Lower lobe of right lung (tissue), 2 donors: ENCODE measurements at regions not wholly inside any gene's neighbourhood (a gene's known extent, or its start where the extent isn't known, plus 50 kb on each side); places are given as distances from the start of the nearest gene placed in this dataset.
A peak's percentile ranks its signal among the peaks of the same experiment; 100 is the strongest.
"Not testable (repeated sequence)": the region's sequence is repeated elsewhere in the genome, so short reads cannot be mapped to it uniquely, and the experiment has no call there.

ENCODE experiments used
- ATAC-seq, 2 donors: fragments of 200-7000 bp; cut with Tn5 transposase; one replicate each; pipeline ENCODE4 v1.9.1; 2020 to 2022; ENCODE audit warnings: mild to moderate bottlenecking in 2 of 2, moderate library complexity in 2 of 2
- DNase-seq: peaks from one replicate; pipeline ENCODE4 v3.0.0-alpha.2; 2020
- H3K27ac ChIP-seq: fragments of 200-600 bp; one replicate; pipeline ENCODE4 v1.8.0; 2022
- H3K27me3 ChIP-seq: fragments of 200-600 bp; one replicate; pipeline ENCODE4 v1.8.0; 2022; ENCODE audit warnings: low read depth
- H3K36me3 ChIP-seq: fragments of 200-600 bp; one replicate; pipeline ENCODE4 v1.8.0; 2022; ENCODE audit warnings: mild to moderate bottlenecking
- H3K4me1 ChIP-seq: fragments of 200-600 bp; one replicate; pipeline ENCODE4 v1.8.0; 2022
- H3K4me3 ChIP-seq: fragments of 200-600 bp; one replicate; pipeline ENCODE4 v1.8.0; 2022; ENCODE audit warnings: mild to moderate bottlenecking
- H3K9me3 ChIP-seq: fragments of 200-600 bp; one replicate; pipeline ENCODE4 v1.8.0; 2022
- intact Hi-C: fragments of 100-400 bp; cut with DNase I; formaldehyde crosslinking; loops from one replicate; pipeline ENCODE4 v1.11.0; 2022
- TF ChIP-seq, protein P1 (sequence below): fragments of 200-600 bp; IDR thresholded peaks from one replicate; pipeline ENCODE4 v1.8.0; 2022; ENCODE audit warnings: antibody characterized with exemption, mild to moderate bottlenecking
- donor health status: DM: no; HTN: yes; CAD: no; lungs with severe emphysema.

DNA sequence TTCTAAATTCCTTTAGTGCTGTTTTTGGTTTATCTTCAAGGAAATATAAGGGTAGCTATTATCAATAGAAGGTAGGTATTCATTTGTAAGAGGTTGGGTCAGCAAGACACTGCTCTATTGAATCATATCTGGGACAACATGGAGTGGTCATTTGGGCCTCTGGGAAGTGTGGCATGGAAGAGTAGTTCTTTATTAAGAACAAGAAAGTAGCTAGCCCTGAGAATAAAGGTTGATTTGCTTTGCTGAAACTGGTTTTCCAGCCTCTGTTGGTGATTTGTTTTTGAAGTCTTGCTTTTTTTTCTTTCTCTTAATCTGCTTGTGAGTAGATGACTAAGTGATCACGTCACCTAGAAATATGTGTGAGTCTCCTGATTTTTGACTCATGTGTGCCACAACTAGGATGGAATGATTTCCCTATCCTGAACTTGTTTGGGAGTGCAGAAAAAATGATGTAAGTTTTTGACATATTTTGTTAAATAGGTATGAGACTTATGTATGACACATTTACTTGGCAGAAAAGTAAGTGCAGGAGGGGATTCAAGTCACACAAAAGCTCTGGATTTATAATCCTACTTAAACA is 381.8 kb downstream of the CENPW start:
- DNase-seq (no peak), ATAC-seq (no peak)
- no peaks in the 10 kb centered on the region for H3K4me1 ChIP-seq
- H3K36me3 ChIP-seq: no peaks in the 10 kb centered on the region
- no peaks in the 10 kb centered on the region for H3K27me3 ChIP-seq
- TF ChIP-seq, protein P1, sequence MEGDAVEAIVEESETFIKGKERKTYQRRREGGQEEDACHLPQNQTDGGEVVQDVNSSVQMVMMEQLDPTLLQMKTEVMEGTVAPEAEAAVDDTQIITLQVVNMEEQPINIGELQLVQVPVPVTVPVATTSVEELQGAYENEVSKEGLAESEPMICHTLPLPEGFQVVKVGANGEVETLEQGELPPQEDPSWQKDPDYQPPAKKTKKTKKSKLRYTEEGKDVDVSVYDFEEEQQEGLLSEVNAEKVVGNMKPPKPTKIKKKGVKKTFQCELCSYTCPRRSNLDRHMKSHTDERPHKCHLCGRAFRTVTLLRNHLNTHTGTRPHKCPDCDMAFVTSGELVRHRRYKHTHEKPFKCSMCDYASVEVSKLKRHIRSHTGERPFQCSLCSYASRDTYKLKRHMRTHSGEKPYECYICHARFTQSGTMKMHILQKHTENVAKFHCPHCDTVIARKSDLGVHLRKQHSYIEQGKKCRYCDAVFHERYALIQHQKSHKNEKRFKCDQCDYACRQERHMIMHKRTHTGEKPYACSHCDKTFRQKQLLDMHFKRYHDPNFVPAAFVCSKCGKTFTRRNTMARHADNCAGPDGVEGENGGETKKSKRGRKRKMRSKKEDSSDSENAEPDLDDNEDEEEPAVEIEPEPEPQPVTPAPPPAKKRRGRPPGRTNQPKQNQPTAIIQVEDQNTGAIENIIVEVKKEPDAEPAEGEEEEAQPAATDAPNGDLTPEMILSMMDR: no peak
- H3K4me3 ChIP-seq: no peak overlapping the region
- intact Hi-C loops: no loop called here
- no peak overlapping the region for H3K27ac ChIP-seq
- peaks cover 2% of the 10 kb centered on the region for H3K9me3 ChIP-seq

DNA sequence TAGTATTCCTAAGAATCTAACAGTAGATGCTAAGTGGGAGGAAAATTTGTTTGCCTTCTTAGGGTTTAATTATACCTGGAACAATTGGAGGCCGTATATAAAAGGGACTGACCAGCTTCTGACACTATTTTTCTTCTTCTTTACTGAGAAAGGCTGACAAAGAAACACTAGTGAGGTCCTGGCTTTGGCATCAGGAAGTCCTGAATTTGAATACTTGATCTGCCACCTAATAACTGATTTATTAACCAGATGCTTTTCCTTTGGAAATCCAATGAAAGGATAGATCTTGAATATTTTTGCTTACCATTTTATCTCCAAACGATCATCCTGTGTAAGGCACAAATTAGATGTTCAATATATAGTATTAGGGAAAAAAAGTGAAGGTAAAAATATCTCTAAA is 382.5 kb downstream of the CENPW start:
- ATAC-seq (no peak), DNase-seq (no peak)
- no peak overlapping the region for H3K27ac ChIP-seq
- no peaks in the 10 kb centered on the region for H3K27me3 ChIP-seq
- H3K36me3 ChIP-seq: no peaks in the 10 kb centered on the region
- TF ChIP-seq, protein P1: no peak
- intact Hi-C loops: no loop called here
- peaks cover 2% of the 10 kb centered on the region for H3K9me3 ChIP-seq
- H3K4me3 ChIP-seq: no peak overlapping the region
- no peaks in the 10 kb centered on the region for H3K4me1 ChIP-seq

DNA sequence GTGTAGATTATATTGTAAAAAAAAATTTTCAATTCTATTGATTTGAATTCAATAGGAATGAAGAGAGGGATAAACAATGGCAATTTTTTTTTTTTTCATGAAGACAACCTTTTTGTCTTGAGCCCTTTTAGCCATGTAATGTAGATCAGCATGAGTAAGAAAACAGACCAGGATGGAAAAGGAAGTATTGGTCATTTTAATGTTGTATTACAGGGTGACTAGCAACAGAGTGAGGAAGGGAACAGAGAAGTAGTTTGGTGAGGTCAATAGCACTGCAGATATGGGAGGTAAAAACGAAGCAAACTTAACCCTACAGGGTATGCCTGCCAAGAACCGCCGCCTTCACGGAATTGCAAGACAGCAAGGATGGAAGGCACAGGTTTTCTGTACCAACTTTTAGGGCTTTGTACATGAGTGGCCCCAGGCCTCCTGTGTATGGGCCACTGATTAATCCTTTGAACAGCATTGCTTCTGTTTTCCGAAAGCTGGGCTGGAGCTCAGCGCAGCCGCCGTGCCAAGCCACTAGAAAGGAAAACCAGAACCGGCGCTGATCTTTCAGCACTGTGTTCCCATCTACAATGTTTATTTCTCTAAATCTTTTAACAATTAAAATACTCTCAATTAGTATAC is 383.7 kb downstream of the CENPW start:
- H3K4me1 ChIP-seq: no peaks in the 10 kb centered on the region
- no peak overlapping the region for H3K27ac ChIP-seq
- no peak for ATAC-seq
- H3K9me3 ChIP-seq: peaks cover 2% of the 10 kb centered on the region
- intact Hi-C loops: no loop called here
- H3K27me3 ChIP-seq: no peaks in the 10 kb centered on the region
- TF ChIP-seq, protein P1: no peak
- no peak for DNase-seq
- H3K36me3 ChIP-seq: no peaks in the 10 kb centered on the region
- no peak overlapping the region for H3K4me3 ChIP-seq

DNA sequence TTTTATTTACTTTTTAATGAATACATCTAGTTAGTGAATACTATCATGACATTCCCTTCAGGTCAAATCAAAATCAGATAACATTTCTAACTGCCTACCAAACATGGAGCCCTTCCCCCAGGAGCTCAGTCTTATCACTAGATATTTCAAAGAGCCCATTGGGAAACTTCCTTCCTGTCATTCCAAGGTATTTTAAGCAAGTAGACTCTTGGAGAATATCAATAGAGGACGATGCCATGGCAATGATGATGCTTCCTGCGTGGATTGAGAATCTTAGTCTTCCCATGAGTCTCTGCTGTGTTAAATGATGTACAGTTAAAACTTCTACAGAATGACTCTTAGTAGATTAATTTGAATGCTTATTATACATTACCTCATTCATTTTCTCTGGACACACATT is 384.9 kb downstream of the CENPW start:
- Histone ChIP-seq H3K4me1 (no peaks in the 10 kb centered on the region), H3K27ac (no peak overlapping the region), H3K4me3 (no peak overlapping the region), H3K27me3 (no peaks in the 10 kb centered on the region), H3K9me3 (peaks cover 2% of the 10 kb centered on the region), H3K36me3 (no peaks in the 10 kb centered on the region)
- no peak for DNase-seq
- TF ChIP-seq, protein P1: no peak
- ATAC-seq: no peak
- intact Hi-C loops: no loop called here

DNA sequence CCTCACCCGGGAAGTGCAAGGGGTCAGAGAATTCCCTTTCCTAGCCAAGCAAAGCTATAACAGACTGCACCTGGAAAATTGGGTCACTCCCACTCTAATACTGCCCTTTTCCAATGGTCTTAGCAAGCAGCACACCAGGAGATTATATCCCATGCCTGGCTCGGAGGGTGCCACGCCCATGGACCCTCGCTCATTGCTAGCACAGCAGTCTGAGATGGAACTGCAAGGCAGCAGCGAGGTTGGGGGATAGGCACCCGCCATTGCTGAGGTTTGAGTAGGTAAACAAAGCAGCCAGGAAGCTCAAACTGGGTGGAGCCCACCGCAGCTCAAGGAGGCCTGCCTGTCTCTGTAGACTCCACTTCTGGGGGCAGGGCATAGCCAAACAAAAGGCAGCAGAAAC is 386.5 kb downstream of the CENPW start:
- H3K9me3 ChIP-seq, intact Hi-C loops, H3K27ac ChIP-seq, H3K4me1 ChIP-seq, H3K4me3 ChIP-seq, H3K36me3 ChIP-seq, ATAC-seq, H3K27me3 ChIP-seq: not testable (repeated sequence)
- DNase-seq: peak; percentile 34

DNA sequence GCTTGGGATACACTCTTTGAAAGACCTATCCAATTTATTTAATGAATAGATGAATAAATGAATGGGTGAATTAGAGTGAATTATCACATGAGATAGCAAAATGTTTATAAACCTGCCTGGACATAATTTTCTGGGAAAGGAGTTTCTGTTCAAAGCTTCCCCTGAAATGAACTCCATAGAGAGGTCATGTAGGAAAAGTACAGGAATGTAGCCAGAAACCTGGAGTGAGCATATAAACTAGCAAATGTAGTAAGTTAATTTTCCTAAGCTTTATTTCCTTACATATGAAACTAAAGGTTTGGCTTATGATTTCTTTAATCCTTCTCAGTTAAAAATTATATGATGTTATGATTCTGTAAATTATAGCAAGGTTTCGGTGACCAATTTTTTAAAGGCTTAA is 380.3 kb upstream of the RSPO3 start:
- intact Hi-C loops: no loop called here
- Histone ChIP-seq H3K36me3 (no peaks in the 10 kb centered on the region), H3K4me3 (no peak overlapping the region), H3K27ac (no peak overlapping the region), H3K27me3 (no peaks in the 10 kb centered on the region), H3K9me3 (no peaks in the 10 kb centered on the region), H3K4me1 (no peaks in the 10 kb centered on the region)
- ATAC-seq (no peak), DNase-seq (no peak)
- TF ChIP-seq, protein P1: no peak
